Activated CD8-positive, alpha-beta T cell treated with anti-CD3 and anti-CD28 coated beads for 36 hours (primary cell): ENCODE measurements at regions not wholly inside any gene's neighbourhood (a gene's known extent, or its start where the extent isn't known, plus 50 kb on each side); places are given as distances from the start of the nearest gene placed in this dataset.
"Not testable (repeated sequence)": the region's sequence is repeated elsewhere in the genome, so short reads cannot be mapped to it uniquely, and the experiment has no call there.

Experiments used
- ATAC-seq: fragments of 200-7000 bp; cut with Tn5 transposase; one replicate; pipeline ENCODE4 v1.10.0; 2021; ENCODE audit warnings: mild to moderate bottlenecking, moderate library complexity
- CTCF ChIA-PET: fragments of 350-600 bp; sonication (Branson Sonifier 250); formaldehyde crosslinking; loops from one replicate; lab custom pipeline; 2021; ENCODE audit warnings: antibody characterized with exemption; lab: Charles Lee
- POLR2A ChIA-PET: fragments of 350-600 bp; sonication (Branson Sonifier 250); formaldehyde crosslinking; loops from one replicate; lab custom pipeline; 2021; ENCODE audit warnings: antibody characterized with exemption; lab: Charles Lee
- DNase-seq: peaks from one replicate; pipeline ENCODE4 v3.0.0-alpha.2; 2020
- H3K27ac Mint-ChIP-seq: one replicate; pipeline ENCODE4 v1.8.0; 2021; ENCODE audit warnings: mild to moderate bottlenecking, mixed read lengths
- H3K27me3 Mint-ChIP-seq: one replicate; pipeline ENCODE4 v1.8.0; 2021; ENCODE audit warnings: mixed read lengths
- H3K36me3 Mint-ChIP-seq: one replicate; pipeline ENCODE4 v1.8.0; 2021; ENCODE audit warnings: low read depth, mixed read lengths
- H3K4me1 Mint-ChIP-seq: one replicate; pipeline ENCODE4 v1.8.0; 2021; ENCODE audit warnings: low read depth, mixed read lengths
- H3K4me3 Mint-ChIP-seq: one replicate; pipeline ENCODE4 v1.8.0; 2021; ENCODE audit warnings: mild to moderate bottlenecking, moderate library complexity, mixed read lengths
- H3K9me3 Mint-ChIP-seq: one replicate; pipeline ENCODE4 v1.8.0; 2021; ENCODE audit warnings: mixed read lengths
- intact Hi-C: fragments of 100-400 bp; cut with micrococcal nuclease; formaldehyde crosslinking; loops from one replicate; pipeline ENCODE4 v1.10.0; 2022
- TF ChIP-seq, protein P1 (sequence below): fragments of 200-600 bp; IDR thresholded peaks from one replicate; pipeline ENCODE4 v1.8.0; 2022; ENCODE audit warnings: antibody characterized with exemption, mild to moderate bottlenecking

DNA sequence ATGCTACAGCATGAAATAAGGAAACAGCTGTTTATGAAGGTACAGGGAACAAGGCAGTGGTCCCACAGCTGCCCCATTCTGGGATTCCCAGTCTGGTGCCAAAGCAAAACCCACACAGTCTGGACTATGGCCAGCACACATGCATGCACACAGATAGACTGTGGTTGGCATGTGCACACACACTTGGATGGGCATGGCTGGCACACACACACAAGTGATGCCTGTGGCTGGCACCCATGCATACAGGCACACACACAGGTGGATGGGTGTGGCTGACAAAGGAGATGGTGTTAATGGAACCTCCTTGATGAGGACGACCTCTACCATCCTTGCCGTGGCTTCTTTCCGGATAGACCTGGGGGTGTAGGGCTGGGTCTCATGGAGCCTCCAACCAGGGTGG, 114.0 kb upstream of the LYZL2 start:
- no peak overlapping the region for H3K27ac Mint-ChIP-seq
- CTCF ChIA-PET, result interaction anchor here (1.2 kb wide), 1 partner anchor 56 kb away, joined by 4 read pairs; no protein-coding TSS in a partner anchor
- no peak for ATAC-seq
- intact Hi-C loops, result no loop called here
- POLR2A ChIA-PET, result no interaction called here
- no peaks in the 10 kb centered on the region for H3K36me3 Mint-ChIP-seq
- no peak for DNase-seq
- peaks cover 16% of the 10 kb centered on the region for H3K4me1 Mint-ChIP-seq
- H3K27me3 Mint-ChIP-seq, result no peaks in the 10 kb centered on the region
- no peak overlapping the region for H3K4me3 Mint-ChIP-seq
- no peaks in the 10 kb centered on the region for H3K9me3 Mint-ChIP-seq
- TF ChIP-seq, protein P1, sequence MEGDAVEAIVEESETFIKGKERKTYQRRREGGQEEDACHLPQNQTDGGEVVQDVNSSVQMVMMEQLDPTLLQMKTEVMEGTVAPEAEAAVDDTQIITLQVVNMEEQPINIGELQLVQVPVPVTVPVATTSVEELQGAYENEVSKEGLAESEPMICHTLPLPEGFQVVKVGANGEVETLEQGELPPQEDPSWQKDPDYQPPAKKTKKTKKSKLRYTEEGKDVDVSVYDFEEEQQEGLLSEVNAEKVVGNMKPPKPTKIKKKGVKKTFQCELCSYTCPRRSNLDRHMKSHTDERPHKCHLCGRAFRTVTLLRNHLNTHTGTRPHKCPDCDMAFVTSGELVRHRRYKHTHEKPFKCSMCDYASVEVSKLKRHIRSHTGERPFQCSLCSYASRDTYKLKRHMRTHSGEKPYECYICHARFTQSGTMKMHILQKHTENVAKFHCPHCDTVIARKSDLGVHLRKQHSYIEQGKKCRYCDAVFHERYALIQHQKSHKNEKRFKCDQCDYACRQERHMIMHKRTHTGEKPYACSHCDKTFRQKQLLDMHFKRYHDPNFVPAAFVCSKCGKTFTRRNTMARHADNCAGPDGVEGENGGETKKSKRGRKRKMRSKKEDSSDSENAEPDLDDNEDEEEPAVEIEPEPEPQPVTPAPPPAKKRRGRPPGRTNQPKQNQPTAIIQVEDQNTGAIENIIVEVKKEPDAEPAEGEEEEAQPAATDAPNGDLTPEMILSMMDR, result no peak

DNA sequence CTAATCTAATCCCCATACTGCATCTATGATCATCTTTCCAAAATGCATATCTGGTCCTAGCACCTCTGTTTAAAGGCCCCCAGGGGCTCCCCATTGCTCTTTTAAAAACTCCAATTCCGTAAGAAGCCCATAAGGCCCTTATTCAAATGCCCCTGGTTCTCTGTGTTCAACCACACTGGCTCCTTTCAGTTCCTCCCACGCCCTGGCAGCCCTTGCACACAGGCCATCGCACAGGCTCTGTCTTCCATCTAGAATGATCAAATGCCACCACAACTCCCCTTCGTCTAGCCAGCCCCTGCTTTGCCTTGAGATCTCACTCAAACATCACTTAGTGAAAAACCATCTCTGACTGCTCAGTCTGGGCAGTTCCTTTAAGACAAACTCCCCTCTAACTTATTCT, 112.9 kb upstream of the LYZL2 start:
- DNase-seq (peak; percentile 70), ATAC-seq (peak; percentile 75)
- Mint-ChIP-seq H3K9me3 (no peaks in the 10 kb centered on the region), H3K4me3 (no peak overlapping the region), H3K27me3 (no peaks in the 10 kb centered on the region), H3K27ac (peak overlapping the region; percentile 16), H3K4me1 (peaks cover 11% of the 10 kb centered on the region), H3K36me3 (no peaks in the 10 kb centered on the region)
- CTCF ChIA-PET, result no interaction called here
- POLR2A ChIA-PET, result interaction anchor here (0.8 kb wide), 1 partner anchor 1129 kb away, joined by 3 read pairs; no protein-coding TSS in a partner anchor
- intact Hi-C loops, result no loop called here
- TF ChIP-seq, protein P1, result no peak

GRCh38 chr10:30740774-30741173, 111.2 kb upstream of the LYZL2 start:
- DNase-seq, CTCF ChIA-PET, H3K27ac Mint-ChIP-seq, H3K9me3 Mint-ChIP-seq, ATAC-seq, POLR2A ChIA-PET, H3K27me3 Mint-ChIP-seq, H3K4me3 Mint-ChIP-seq, H3K36me3 Mint-ChIP-seq, intact Hi-C loops: not testable (repeated sequence)
- peaks cover 14% of the 10 kb centered on the region for H3K4me1 Mint-ChIP-seq

GRCh38 chr10:30738416-30738815, 108.9 kb upstream of the LYZL2 start:
- H3K4me3 Mint-ChIP-seq, result no peak overlapping the region
- peaks cover 14% of the 10 kb centered on the region for H3K4me1 Mint-ChIP-seq
- intact Hi-C loops, result no loop called here
- ATAC-seq (no peak), DNase-seq (no peak)
- H3K9me3 Mint-ChIP-seq, result no peaks in the 10 kb centered on the region
- TF ChIP-seq, protein P1, result no peak
- ChIA-PET CTCF (no interaction called here), POLR2A (no interaction called here)
- H3K36me3 Mint-ChIP-seq, result no peaks in the 10 kb centered on the region
- no peak overlapping the region for H3K27ac Mint-ChIP-seq
- peaks cover 3% of the 10 kb centered on the region for H3K27me3 Mint-ChIP-seq

DNA sequence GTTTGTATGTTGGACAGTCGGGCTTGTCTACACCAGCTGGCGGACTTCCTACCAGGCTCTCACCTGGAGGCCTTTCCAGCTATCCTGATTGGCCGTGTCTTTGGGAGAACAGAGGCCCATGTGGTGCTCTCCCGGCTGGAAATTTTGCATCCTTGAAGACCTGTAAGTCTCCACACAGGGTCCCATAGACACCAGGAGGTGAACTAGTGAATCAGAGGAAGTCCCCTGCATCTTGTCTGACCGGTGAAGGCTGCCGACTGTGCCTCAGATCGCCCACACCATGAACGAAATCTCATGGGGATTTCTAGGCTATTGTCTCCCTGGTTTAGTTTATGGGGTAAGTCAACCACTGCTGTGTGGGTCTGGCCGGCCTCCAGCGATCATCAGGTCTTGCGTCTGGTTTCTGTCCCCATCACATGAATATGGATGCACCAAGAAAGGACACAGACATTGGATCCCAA, 108.4 kb upstream of the LYZL2 start:
- no peak for ATAC-seq
- Mint-ChIP-seq H3K36me3 (no peaks in the 10 kb centered on the region), H3K4me3 (no peak overlapping the region), H3K9me3 (no peaks in the 10 kb centered on the region), H3K27ac (peak overlapping the region; percentile 48), H3K27me3 (peaks cover 3% of the 10 kb centered on the region), H3K4me1 (peaks cover 14% of the 10 kb centered on the region)
- TF ChIP-seq, protein P1, result no peak
- DNase-seq, result peak; percentile 29
- ChIA-PET CTCF (interaction anchor here (1.0 kb wide), 1 partner anchor 50 kb away, joined by 3 read pairs; no protein-coding TSS in a partner anchor), POLR2A (no interaction called here)
- intact Hi-C loops, result no loop called here
